Neural cell (in vitro differentiated cells): ENCODE measurements at regions not wholly inside any gene's neighbourhood (a gene's known extent, or its start where the extent isn't known, plus 50 kb on each side); places are given as distances from the start of the nearest gene placed in this dataset.

ENCODE experiments used
- CTCF ChIP-seq: fragments of 450-650 bp; IDR thresholded peaks from 2 replicates; pipeline ENCODE4 v1.5.1; 2014; ENCODE audit warnings: antibody characterized with exemption, mild to moderate bottlenecking, moderate library complexity; ENCODE audit not compliant: poor library complexity, severe bottlenecking
- EP300 ChIP-seq: fragments of 450-650 bp; conservative IDR thresholded peaks from 2 replicates; pipeline ENCODE4 v1.6.1; 2014; ENCODE audit warnings: antibody characterized with exemption, mild to moderate bottlenecking, moderate library complexity; ENCODE audit not compliant: poor library complexity, severe bottlenecking

GRCh38 chr5:42015681-42016080 is 90.6 kb downstream of the FBXO4 start:
- TF ChIP-seq CTCF: no peak
- no peak for TF ChIP-seq EP300
